HepG2 (cell line): ENCODE measurements at regions not wholly inside any gene's neighbourhood (a gene's known extent, or its start where the extent isn't known, plus 50 kb on each side); places are given as distances from the start of the nearest gene placed in this dataset.

Source experiments
- PHF8 ChIP-seq: sonication (generic); formaldehyde crosslinking; IDR thresholded peaks from 2 replicates; pipeline ENCODE4 v1.5.0; 2020; ENCODE audit warnings: missing genetic modification reagents
- RBAK ChIP-seq: sonication (generic); formaldehyde crosslinking; IDR thresholded peaks from 2 replicates; pipeline ENCODE4 v1.5.1; 2020; ENCODE audit warnings: mild to moderate bottlenecking, missing genetic modification reagents
- TAF1 ChIP-seq: sonication (generic); formaldehyde crosslinking; IDR thresholded peaks from 2 replicates; pipeline ENCODE4 v1.4.0; 2020; ENCODE audit warnings: missing genetic modification reagents

DNA sequence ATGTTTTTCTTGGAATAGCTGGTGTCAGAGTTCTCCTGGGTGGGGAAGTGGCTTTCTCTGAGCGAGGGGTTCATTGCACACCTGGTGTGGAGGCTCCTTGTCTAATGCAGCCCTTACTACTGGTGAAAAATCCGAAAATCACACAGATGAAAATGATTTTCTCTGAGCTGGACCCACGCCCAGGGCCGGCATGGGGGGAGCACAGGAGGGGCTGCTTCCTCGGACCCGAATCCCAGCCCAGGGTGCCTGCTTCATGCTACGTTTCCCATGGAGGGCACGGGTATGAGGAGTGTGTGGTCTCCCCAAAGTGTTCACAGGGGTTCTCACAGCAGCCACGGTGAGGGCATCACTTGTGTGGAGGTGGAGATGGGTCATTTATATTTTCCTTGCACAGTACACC lies 288.0 kb upstream of the HDAC4 start:
- TF ChIP-seq PHF8 (CRISPR knock-in tag), result no peak
- TF ChIP-seq RBAK (CRISPR knock-in tag), result no peak
- TF ChIP-seq TAF1 (CRISPR knock-in tag), result no peak
